K562 (cell line): ENCODE measurements at regions not wholly inside any gene's neighbourhood (a gene's known extent, or its start where the extent isn't known, plus 50 kb on each side); places are given as distances from the start of the nearest gene placed in this dataset.

ENCODE experiments used
- ATAC-seq: fragments of 200-7000 bp; cut with Tn5 transposase; 3 replicates; pipeline ENCODE4 v1.9.1; 2020; ENCODE audit warnings: moderate library complexity
- BruUV-seq: library from RNA; stranded (reverse); fragments of 400-500 nt; replicated peaks from 2 replicates; lab custom pipeline; 2021; lab: Mats Ljungman, UMichigan
- CTCF ChIA-PET: fragments of 300-600 bp; formaldehyde crosslinking; extraction: SDS; loops from one replicate; lab custom pipeline; 2021; ENCODE audit warnings: low intra/inter-chr PET ratio; lab: Yijun Ruan, JAX
- POLR2A ChIA-PET: fragments of 300-600, 350-650 bp; sonication (Branson Sonifier 250); formaldehyde crosslinking; extraction: SDS; loops from one replicate; lab custom pipeline; 2021; ENCODE audit warnings: antibody characterized with exemption, inconsistent platforms; lab: Yijun Ruan, JAX
- DNase-seq, 4 experiments: peaks; one replicate each; pipeline versions ENCODE4 v3.0.0 to v3.0.0-alpha.2; 2011 to 2018; ENCODE audit warnings: low spot score in 3 of 4, mixed read lengths in 3 of 4; ENCODE audit errors: extremely low read depth in 1 of 4
- FAIRE-seq: peaks from 2 replicates; lab custom pipeline; 2011; peaks lifted over from hg19 to GRCh38; lab: Jason Lieb, UNC
- H2AFZ ChIP-seq: 2 replicates; pipeline ENCODE4 v1.6.0; 2011; ENCODE audit warnings: low read depth, low read length, control low read depth, inconsistent platforms
- H3K27ac ChIP-seq: fragments of 200-600 bp; 3 replicates; pipeline ENCODE4 v1.8.0; 2011; ENCODE audit warnings: low read depth, mild to moderate bottlenecking, control low read depth, inconsistent platforms, low read length, moderate library complexity, mixed read lengths; ENCODE audit errors: extremely low read depth
- H3K27me3 ChIP-seq, 2 experiments: fragments of 300-600 bp in 1 of 2; 2 replicates in 1 of 2; 3 replicates in 1 of 2; pipeline versions ENCODE4 v1.6.0 to v1.8.0; 2011; ENCODE audit warnings: inconsistent platforms in 2 of 2, low read length in 2 of 2, mild to moderate bottlenecking in 1 of 2, mixed read lengths in 1 of 2, moderate library complexity in 1 of 2; ENCODE audit not compliant: control insufficient read depth in 2 of 2, insufficient read depth in 2 of 2
- H3K36me3 ChIP-seq: fragments of 300-600 bp; 3 replicates; pipeline ENCODE4 v1.8.0; 2011; ENCODE audit warnings: mild to moderate bottlenecking, low read length, inconsistent platforms; ENCODE audit not compliant: control insufficient read depth, insufficient read depth
- H3K4me1 ChIP-seq, 2 experiments: fragments of 200-600 bp in 1 of 2; replicated peaks in 1 of 2; 2 replicates in 1 of 2; 3 replicates in 1 of 2; pipeline versions ENCODE4 v1.5.1 to v1.8.0; 2011; ENCODE audit warnings: inconsistent platforms in 2 of 2, low read length in 2 of 2, mild to moderate bottlenecking in 1 of 2, mixed read lengths in 1 of 2, moderate library complexity in 1 of 2; ENCODE audit not compliant: control insufficient read depth in 2 of 2, insufficient read depth in 2 of 2
- H3K4me2 ChIP-seq: 2 replicates; pipeline ENCODE4 v1.6.1; 2011; ENCODE audit warnings: low read length, control low read depth, inconsistent platforms, mixed read lengths; ENCODE audit not compliant: insufficient read depth
- H3K4me3 ChIP-seq: fragments of 200-600 bp; sonication (generic), shearing (Covaris generic); 2 replicates; pipeline ENCODE4 v1.5.1; 2016; ENCODE audit warnings: control low read depth, inconsistent platforms
- H3K79me2 ChIP-seq: fragments of 200-600 bp; 3 replicates; pipeline ENCODE4 v1.8.0; 2011; ENCODE audit warnings: low read length, inconsistent platforms; ENCODE audit not compliant: control insufficient read depth, insufficient read depth
- H3K9ac ChIP-seq, 2 experiments: 2 replicates each; pipeline versions ENCODE4 v1.6.0 to v1.6.1; 2011; ENCODE audit warnings: low read depth in 2 of 2, low read length in 2 of 2, control low read depth in 1 of 2, inconsistent platforms in 1 of 2, mild to moderate bottlenecking in 1 of 2, mixed read lengths in 1 of 2; ENCODE audit not compliant: insufficient read depth in 1 of 2
- H3K9me1 ChIP-seq: one replicate; pipeline ENCODE4 v1.6.0; 2011; ENCODE audit warnings: inconsistent platforms, mild to moderate bottlenecking, low read length, moderate library complexity; ENCODE audit not compliant: control insufficient read depth, insufficient read depth
- H3K9me3 ChIP-seq: replicated peaks from 2 replicates; pipeline ENCODE4 v1.5.1; 2011; ENCODE audit warnings: low read depth, low read length, inconsistent platforms; ENCODE audit not compliant: control insufficient read depth, insufficient read depth
- H4K20me1 ChIP-seq: replicated peaks from 2 replicates; pipeline ENCODE4 v1.6.1; 2011; ENCODE audit warnings: low read length, inconsistent platforms, mixed read lengths; ENCODE audit not compliant: control insufficient read depth, insufficient read depth
- CHD4 ChIP-seq: fragments of 200-600 bp; sonication (generic); IDR thresholded peaks from 3 replicates; pipeline ENCODE4 v1.6.1; 2012; ENCODE audit warnings: low read depth, mild to moderate bottlenecking, mixed read lengths, low read length, inconsistent platforms; ENCODE audit not compliant: insufficient read depth, insufficient replicate concordance, poor library complexity, severe bottlenecking
- ELF4 ChIP-seq: fragments of 450-650 bp; formaldehyde crosslinking; IDR thresholded peaks from 2 replicates; pipeline ENCODE4 v1.4.0; 2022; ENCODE audit warnings: missing genetic modification characterization
- ILF3 ChIP-seq: fragments of 450-650 bp; IDR thresholded peaks from 2 replicates; pipeline ENCODE4 v1.6.1; 2018; ENCODE audit warnings: antibody characterized with exemption, mild to moderate bottlenecking, moderate library complexity, borderline replicate concordance
- NEUROD1 ChIP-seq: fragments of 150-350 bp; IDR thresholded peaks from 2 replicates; pipeline ENCODE4 v1.6.1; 2014; ENCODE audit warnings: borderline replicate concordance, low read length, low read depth; ENCODE audit not compliant: partially characterized antibody
- RBFOX2 ChIP-seq: fragments of 200-400 bp; formaldehyde crosslinking; IDR thresholded peaks from 2 replicates; pipeline ENCODE4 v1.6.1; 2017; ENCODE audit warnings: low read depth, mild to moderate bottlenecking, low read length, moderate library complexity
- SRSF3 ChIP-seq: fragments of 200-400 bp; formaldehyde crosslinking; IDR thresholded peaks from 2 replicates; pipeline ENCODE4 v1.6.1; 2016; ENCODE audit warnings: mild to moderate bottlenecking, low read length, moderate library complexity; ENCODE audit not compliant: insufficient read depth
- STAG1 ChIP-seq: sonication (generic); formaldehyde crosslinking; IDR thresholded peaks from 2 replicates; pipeline ENCODE4 v1.5.0; 2020; ENCODE audit warnings: missing genetic modification reagents, borderline replicate concordance
- ZC3H4 ChIP-seq: sonication (generic); formaldehyde crosslinking; IDR thresholded peaks from 2 replicates; pipeline ENCODE4 v1.9.0; 2021; ENCODE audit warnings: missing genetic modification reagents, borderline replicate concordance
- ZNF507 ChIP-seq: conservative IDR thresholded peaks from 2 replicates; pipeline ENCODE4 v1.6.1; 2017; ENCODE audit warnings: missing genetic modification characterization, missing compliant biosample characterization
- ZNF707 ChIP-seq: fragments of 250-450 bp; sonication (Bioruptor Pico); conservative IDR thresholded peaks from 2 replicates; pipeline ENCODE4 v1.8.0; 2022; ENCODE audit warnings: inconsistent platforms, mild to moderate bottlenecking, moderate library complexity
- WGBS: fragments of 100-300 bp; shearing (Covaris generic); methylation state at CpG from one replicate; pipeline ENCODE4 v1.1.6; 2016; ENCODE audit warnings: low coverage, mixed read lengths; ENCODE audit not compliant: insufficient coverage; ENCODE audit errors: missing lambda C conversion rate; 5-methylcytosine and 5-hydroxymethylcytosine counted together
- in situ Hi-C: fragments of 300-500 bp; cut with MboI; formaldehyde crosslinking; loops from 4 replicates; pipeline ENCODE4 v1.15.0; 2018; ENCODE audit warnings: inconsistent platforms, mixed read lengths
- intact Hi-C: fragments of 100-400 bp; cut with micrococcal nuclease; formaldehyde crosslinking; loops from 2 replicates; pipeline ENCODE4 v1.14.2; 2022
- TF ChIP-seq, protein P1 (sequence below): fragments of 250-450 bp; sonication (Bioruptor Pico); IDR thresholded peaks from 2 replicates; pipeline ENCODE4 v1.8.0; 2021; ENCODE audit warnings: moderate library complexity, mild to moderate bottlenecking, inconsistent platforms
- TF ChIP-seq, protein P2 (sequence below), 3 experiments: IDR thresholded peaks in 2 of 3; conservative IDR thresholded peaks in 1 of 3; 2 replicates each; pipeline ENCODE4 v1.5.1; 2011 to 2012; ENCODE audit warnings: low read length in 3 of 3, mild to moderate bottlenecking in 3 of 3, control low read depth in 2 of 3, improper control_type of control experiment in 1 of 3, inconsistent platforms in 1 of 3, low read depth in 1 of 3, mixed read lengths in 1 of 3, moderate library complexity in 1 of 3; ENCODE audit not compliant: insufficient read depth in 2 of 3
- TF ChIP-seq, protein P3 (sequence below): sonication (generic); formaldehyde crosslinking; IDR thresholded peaks from 2 replicates; pipeline ENCODE4 v1.8.0; 2023; ENCODE audit warnings: mild to moderate bottlenecking, missing genetic modification reagents

DNA sequence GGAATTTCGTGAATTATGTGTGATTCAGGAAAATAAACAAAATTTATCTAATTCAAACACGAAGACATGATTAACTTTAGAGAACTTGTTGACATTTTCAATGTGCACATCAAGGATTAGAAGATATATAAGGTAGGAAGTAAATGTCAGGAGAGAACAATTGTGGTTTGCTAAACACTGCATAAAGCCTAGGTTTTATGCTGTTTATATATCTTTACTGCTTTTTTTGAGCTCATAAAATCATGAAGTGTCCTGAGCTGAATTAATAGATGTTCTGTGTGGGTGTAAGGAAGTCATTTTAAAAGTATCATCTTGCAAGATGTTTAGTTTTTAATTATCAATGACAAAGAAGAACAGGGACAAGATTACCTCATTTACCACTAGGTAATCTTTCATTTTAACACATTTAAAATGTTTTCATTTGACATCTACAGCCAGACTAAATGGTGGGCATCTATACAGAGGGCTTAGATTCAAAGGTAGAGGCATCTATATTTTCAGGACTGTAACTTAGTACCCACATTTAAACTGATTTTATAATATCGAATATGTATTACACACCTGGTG, 382.8 kb downstream of the ADAMTS20 start (continued):
- TF ChIP-seq, protein P1, sequence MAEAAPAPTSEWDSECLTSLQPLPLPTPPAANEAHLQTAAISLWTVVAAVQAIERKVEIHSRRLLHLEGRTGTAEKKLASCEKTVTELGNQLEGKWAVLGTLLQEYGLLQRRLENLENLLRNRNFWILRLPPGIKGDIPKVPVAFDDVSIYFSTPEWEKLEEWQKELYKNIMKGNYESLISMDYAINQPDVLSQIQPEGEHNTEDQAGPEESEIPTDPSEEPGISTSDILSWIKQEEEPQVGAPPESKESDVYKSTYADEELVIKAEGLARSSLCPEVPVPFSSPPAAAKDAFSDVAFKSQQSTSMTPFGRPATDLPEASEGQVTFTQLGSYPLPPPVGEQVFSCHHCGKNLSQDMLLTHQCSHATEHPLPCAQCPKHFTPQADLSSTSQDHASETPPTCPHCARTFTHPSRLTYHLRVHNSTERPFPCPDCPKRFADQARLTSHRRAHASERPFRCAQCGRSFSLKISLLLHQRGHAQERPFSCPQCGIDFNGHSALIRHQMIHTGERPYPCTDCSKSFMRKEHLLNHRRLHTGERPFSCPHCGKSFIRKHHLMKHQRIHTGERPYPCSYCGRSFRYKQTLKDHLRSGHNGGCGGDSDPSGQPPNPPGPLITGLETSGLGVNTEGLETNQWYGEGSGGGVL = no peak
- TF ChIP-seq STAG1 = no peak
- TF ChIP-seq, protein P2, sequence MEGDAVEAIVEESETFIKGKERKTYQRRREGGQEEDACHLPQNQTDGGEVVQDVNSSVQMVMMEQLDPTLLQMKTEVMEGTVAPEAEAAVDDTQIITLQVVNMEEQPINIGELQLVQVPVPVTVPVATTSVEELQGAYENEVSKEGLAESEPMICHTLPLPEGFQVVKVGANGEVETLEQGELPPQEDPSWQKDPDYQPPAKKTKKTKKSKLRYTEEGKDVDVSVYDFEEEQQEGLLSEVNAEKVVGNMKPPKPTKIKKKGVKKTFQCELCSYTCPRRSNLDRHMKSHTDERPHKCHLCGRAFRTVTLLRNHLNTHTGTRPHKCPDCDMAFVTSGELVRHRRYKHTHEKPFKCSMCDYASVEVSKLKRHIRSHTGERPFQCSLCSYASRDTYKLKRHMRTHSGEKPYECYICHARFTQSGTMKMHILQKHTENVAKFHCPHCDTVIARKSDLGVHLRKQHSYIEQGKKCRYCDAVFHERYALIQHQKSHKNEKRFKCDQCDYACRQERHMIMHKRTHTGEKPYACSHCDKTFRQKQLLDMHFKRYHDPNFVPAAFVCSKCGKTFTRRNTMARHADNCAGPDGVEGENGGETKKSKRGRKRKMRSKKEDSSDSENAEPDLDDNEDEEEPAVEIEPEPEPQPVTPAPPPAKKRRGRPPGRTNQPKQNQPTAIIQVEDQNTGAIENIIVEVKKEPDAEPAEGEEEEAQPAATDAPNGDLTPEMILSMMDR (IDR thresholded peaks at IDR 0.05 in 2 of 3, conservative IDR thresholded peaks at IDR 0.05 in 1 of 3; ENCODE audit: insufficient read depth in 2 of 3, low read depth in 1 of 3, low read length in 3 of 3) = no peak

DNA sequence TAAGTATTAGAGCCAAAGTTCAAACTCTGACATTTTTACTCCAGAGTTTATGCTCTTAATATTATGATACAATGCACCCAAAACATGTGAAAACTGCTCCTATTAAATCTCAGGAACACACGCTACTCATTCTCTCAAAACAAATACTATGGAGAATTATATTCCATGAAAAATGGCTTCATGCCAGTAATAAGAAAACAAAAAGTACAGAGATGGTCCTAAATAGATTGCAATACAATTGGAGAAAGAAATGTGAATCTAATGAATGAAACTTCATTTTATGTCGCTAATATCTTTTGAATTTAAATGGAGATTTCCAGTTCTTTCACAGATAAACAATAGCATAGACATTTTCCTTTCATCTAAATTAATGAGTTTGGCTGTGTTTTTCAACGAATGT, 384.3 kb downstream of the ADAMTS20 start:
- BruUV-seq = no TSS peak
- Histone ChIP-seq H3K4me2 (no peak overlapping the region), H3K79me2 (no peaks in the 10 kb centered on the region), H4K20me1 (no peaks in the 10 kb centered on the region), H3K9ac (no peak overlapping the region), H3K9me1 (no peaks in the 10 kb centered on the region), H3K4me3 (no peak overlapping the region), H2AFZ (no peak overlapping the region), H3K36me3 (no peaks in the 10 kb centered on the region), H3K27me3 (no peaks in the 10 kb centered on the region), H3K4me1 (no peaks in the 10 kb centered on the region), H3K9me3 (no peaks in the 10 kb centered on the region), H3K27ac (no peak overlapping the region)
- ATAC-seq = no peak
- ChIA-PET CTCF (no interaction called here), POLR2A (no interaction called here)
- 3% methylated on average over 3 of the region's 3 CpGs for WGBS
- in situ Hi-C loops (no loop called here), intact Hi-C loops (no loop called here)
- no peak for DNase-seq
- no peak for FAIRE-seq
- TF ChIP-seq, protein P3, sequence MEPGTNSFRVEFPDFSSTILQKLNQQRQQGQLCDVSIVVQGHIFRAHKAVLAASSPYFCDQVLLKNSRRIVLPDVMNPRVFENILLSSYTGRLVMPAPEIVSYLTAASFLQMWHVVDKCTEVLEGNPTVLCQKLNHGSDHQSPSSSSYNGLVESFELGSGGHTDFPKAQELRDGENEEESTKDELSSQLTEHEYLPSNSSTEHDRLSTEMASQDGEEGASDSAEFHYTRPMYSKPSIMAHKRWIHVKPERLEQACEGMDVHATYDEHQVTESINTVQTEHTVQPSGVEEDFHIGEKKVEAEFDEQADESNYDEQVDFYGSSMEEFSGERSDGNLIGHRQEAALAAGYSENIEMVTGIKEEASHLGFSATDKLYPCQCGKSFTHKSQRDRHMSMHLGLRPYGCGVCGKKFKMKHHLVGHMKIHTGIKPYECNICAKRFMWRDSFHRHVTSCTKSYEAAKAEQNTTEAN = no peak
- TF ChIP-seq ELF4 (CRISPR knock-in tag) (no peak), ZNF507 (tag) (no peak), CHD4 (no peak), RBFOX2 (no peak), ILF3 (no peak), ZNF707 (CRISPR knock-in tag) (no peak), NEUROD1 (no peak), ZC3H4 (CRISPR knock-in tag) (no peak), SRSF3 (no peak)
